Tibial nerve (tissue), 4 donors: ENCODE measurements at regions not wholly inside any gene's neighbourhood (a gene's known extent, or its start where the extent isn't known, plus 50 kb on each side); places are given as distances from the start of the nearest gene placed in this dataset.

Experiments
- DNase-seq, 2 donors: peaks; one replicate each; pipeline ENCODE4 v3.0.0-alpha.2; 2019; ENCODE audit warnings: low spot score in 2 of 2
- H3K27ac ChIP-seq, 4 donors: fragments of 200-600 bp; sonication (generic) in 3 of 4; one replicate each; pipeline ENCODE4 v1.5.1; 2017 to 2019; ENCODE audit warnings: mild to moderate bottlenecking in 1 of 4
- H3K27me3 ChIP-seq, 2 donors: fragments of 200-600 bp; sonication (generic) in 1 of 2; one replicate each; pipeline versions ENCODE4 v1.5.1 to v1.6.0; 2017 to 2019
- H3K36me3 ChIP-seq, 3 donors: fragments of 200-600 bp; sonication (generic); one replicate each; pipeline ENCODE4 v1.5.1; 2018 to 2019
- H3K4me1 ChIP-seq, 4 donors: fragments of 200-600 bp; sonication (generic) in 3 of 4; one replicate each; pipeline ENCODE4 v1.5.1; 2017 to 2019
- H3K4me3 ChIP-seq, 4 donors: fragments of 200-600 bp; sonication (generic) in 3 of 4; one replicate each; pipeline ENCODE4 v1.5.1; 2017 to 2019; ENCODE audit warnings: mild to moderate bottlenecking in 1 of 4, moderate library complexity in 1 of 4
- H3K9me3 ChIP-seq, 4 donors: fragments of 200-600 bp; sonication (generic) in 3 of 4; one replicate each; pipeline ENCODE4 v1.5.1; 2017 to 2019
- EP300 ChIP-seq, 2 donors: sonication (generic); formaldehyde crosslinking; IDR thresholded peaks; one replicate each; pipeline ENCODE4 v1.6.1; 2017; ENCODE audit warnings: antibody characterized with exemption in 2 of 2, mild to moderate bottlenecking in 1 of 2
- POLR2A ChIP-seq, 2 donors: fragments of 450-650 bp; IDR thresholded peaks; one replicate each; pipeline ENCODE4 v1.6.1; 2017; ENCODE audit warnings: antibody characterized with exemption in 2 of 2, mild to moderate bottlenecking in 2 of 2, moderate library complexity in 2 of 2
- WGBS, 2 donors: methylation state at CpG; one replicate each; pipeline ENCODE4 v1.1.5; 2018; 5-methylcytosine and 5-hydroxymethylcytosine counted together
- TF ChIP-seq, protein P1 (sequence below), 5 experiments: fragments of 200-600 bp in 3 of 5; fragments of 450-650 bp in 2 of 5; sonication (generic) in 3 of 5; IDR thresholded peaks; one replicate each; pipeline ENCODE4 v1.5.1; 2016 to 2019; ENCODE audit warnings: antibody characterized with exemption in 5 of 5, mild to moderate bottlenecking in 3 of 5, moderate library complexity in 2 of 5

DNA sequence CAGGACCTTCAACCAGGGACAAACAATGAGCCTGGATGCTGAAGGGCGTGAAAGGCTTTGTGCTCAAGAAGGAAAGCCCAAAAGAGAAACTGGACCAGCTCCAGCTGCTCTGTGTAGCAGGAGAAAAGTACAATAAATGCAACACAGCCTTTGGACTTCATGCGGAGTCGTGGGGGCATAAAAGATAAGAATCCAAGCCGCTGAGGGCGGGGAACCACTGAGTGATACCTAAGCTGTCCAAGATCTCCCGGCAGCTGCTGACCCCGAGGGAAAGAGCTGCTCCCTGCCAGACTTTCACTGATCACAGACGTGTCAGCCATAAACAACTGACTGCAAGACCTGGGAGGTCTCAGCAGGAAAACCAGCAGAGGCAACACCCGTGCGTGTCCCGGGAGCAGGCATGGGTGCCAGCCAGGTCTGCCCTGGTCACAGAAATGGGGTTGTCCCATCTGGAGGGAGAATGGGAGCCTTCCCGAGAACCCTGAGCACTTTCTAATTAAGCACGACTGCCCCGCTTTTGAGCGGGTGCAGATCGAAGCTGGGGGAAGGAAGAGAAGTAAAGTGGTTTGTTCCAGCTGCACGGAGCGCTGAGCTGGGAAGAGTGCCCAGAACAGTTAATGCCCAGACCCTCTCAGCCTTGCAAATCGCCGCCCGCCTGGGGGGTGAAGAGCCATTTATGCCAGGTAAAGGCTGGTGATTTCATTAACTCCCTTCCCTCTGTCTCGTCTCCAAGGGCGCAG, 68.3 kb upstream of the TARDBP start:
- peak overlapping the region in 1 of 4 donors; percentile 29 for H3K27ac ChIP-seq
- H3K9me3 ChIP-seq = no peaks in the 10 kb centered on the region
- peak in 1 of 2 donors; percentile 48 for DNase-seq
- no peaks in the 10 kb centered on the region for H3K36me3 ChIP-seq
- H3K4me3 ChIP-seq = peak overlapping the region in 3 of 4 donors; percentile 8 to 42 (median 24)
- peaks cover 0 to 49% (median 8%) of the 10 kb centered on the region in 4 donors for H3K4me1 ChIP-seq
- WGBS, 2 donors = 6 to 7% methylated on average over 23 of the region's 23 CpGs
- H3K27me3 ChIP-seq = peaks cover 0 to 4% of the 10 kb centered on the region in 2 donors
- no peak for TF ChIP-seq POLR2A (IDR thresholded peaks at IDR 0.05)
- no peak for TF ChIP-seq EP300 (IDR thresholded peaks at IDR 0.05)

DNA sequence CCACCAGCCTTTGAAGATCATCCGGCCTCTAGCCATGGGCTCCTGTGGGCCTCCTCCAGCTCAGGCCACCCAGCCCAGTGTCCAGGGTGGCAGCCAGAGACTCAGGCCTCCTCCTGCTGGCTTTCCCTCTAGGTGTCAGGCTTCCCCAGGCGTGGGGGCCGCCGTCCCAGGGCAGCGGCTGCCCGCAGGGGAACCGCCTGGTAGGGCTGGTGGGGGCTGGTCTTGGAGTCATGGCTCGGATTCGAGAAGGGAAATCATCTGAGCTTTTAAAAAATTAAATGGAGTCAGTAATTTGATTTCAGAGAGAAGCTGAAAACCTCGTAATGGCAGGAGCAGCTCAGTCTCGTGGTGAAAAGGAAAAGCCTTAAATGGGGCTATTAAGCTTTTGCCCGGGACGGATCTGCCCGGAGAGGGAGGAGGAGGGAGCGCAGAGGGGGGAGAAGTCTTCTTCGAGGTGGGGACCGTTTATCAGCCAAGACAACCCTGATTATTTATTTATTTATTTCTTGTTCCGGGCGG, 66.4 kb upstream of the TARDBP start:
- H3K4me1 ChIP-seq = peaks cover 0 to 36% (median 8%) of the 10 kb centered on the region in 4 donors
- no peaks in the 10 kb centered on the region for H3K36me3 ChIP-seq
- H3K4me3 ChIP-seq = no peak overlapping the region
- H3K27me3 ChIP-seq = peaks cover 0 to 4% of the 10 kb centered on the region in 2 donors
- TF ChIP-seq EP300 (IDR thresholded peaks at IDR 0.05) (no peak), POLR2A (IDR thresholded peaks at IDR 0.05) (no peak)
- TF ChIP-seq, protein P1, sequence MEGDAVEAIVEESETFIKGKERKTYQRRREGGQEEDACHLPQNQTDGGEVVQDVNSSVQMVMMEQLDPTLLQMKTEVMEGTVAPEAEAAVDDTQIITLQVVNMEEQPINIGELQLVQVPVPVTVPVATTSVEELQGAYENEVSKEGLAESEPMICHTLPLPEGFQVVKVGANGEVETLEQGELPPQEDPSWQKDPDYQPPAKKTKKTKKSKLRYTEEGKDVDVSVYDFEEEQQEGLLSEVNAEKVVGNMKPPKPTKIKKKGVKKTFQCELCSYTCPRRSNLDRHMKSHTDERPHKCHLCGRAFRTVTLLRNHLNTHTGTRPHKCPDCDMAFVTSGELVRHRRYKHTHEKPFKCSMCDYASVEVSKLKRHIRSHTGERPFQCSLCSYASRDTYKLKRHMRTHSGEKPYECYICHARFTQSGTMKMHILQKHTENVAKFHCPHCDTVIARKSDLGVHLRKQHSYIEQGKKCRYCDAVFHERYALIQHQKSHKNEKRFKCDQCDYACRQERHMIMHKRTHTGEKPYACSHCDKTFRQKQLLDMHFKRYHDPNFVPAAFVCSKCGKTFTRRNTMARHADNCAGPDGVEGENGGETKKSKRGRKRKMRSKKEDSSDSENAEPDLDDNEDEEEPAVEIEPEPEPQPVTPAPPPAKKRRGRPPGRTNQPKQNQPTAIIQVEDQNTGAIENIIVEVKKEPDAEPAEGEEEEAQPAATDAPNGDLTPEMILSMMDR (IDR thresholded peaks at IDR 0.05) = no peak
- no peak for DNase-seq
- H3K9me3 ChIP-seq = no peaks in the 10 kb centered on the region
- 55 to 57% methylated on average over 18 to 19 of the region's 19 CpGs for WGBS, 2 donors
- no peak overlapping the region for H3K27ac ChIP-seq

DNA sequence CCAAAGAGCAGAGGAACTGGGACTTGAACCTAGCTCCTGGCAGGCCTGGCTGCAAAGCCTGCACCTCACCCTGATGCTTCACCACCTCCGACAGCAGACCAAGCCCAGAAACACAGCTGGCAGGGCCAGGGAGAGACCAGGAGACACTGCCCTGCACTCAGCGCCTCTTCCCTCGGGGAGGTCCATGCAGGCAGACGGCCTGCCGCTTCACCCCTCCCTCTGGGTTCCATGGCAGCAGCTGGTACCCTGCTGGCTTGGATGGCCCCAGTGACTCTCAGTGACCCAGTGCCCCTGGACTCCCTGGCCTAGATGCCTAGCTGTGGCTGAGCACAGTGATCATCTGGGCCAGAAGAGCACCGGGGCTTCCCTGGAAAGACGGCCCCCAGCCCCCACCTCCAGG, 65.3 kb upstream of the TARDBP start:
- no peak for TF ChIP-seq POLR2A (IDR thresholded peaks at IDR 0.05)
- TF ChIP-seq EP300 (IDR thresholded peaks at IDR 0.05) = no peak
- TF ChIP-seq, protein P1 (IDR thresholded peaks at IDR 0.05) = no peak
- Histone ChIP-seq H3K27ac (no peak overlapping the region), H3K9me3 (no peaks in the 10 kb centered on the region), H3K4me1 (peaks cover 0 to 28% (median 4%) of the 10 kb centered on the region in 4 donors), H3K36me3 (no peaks in the 10 kb centered on the region), H3K4me3 (no peak overlapping the region), H3K27me3 (no peaks in the 10 kb centered on the region)
- no peak for DNase-seq
- WGBS, 2 donors = 85 to 95% methylated on average over 7 of the region's 7 CpGs

DNA sequence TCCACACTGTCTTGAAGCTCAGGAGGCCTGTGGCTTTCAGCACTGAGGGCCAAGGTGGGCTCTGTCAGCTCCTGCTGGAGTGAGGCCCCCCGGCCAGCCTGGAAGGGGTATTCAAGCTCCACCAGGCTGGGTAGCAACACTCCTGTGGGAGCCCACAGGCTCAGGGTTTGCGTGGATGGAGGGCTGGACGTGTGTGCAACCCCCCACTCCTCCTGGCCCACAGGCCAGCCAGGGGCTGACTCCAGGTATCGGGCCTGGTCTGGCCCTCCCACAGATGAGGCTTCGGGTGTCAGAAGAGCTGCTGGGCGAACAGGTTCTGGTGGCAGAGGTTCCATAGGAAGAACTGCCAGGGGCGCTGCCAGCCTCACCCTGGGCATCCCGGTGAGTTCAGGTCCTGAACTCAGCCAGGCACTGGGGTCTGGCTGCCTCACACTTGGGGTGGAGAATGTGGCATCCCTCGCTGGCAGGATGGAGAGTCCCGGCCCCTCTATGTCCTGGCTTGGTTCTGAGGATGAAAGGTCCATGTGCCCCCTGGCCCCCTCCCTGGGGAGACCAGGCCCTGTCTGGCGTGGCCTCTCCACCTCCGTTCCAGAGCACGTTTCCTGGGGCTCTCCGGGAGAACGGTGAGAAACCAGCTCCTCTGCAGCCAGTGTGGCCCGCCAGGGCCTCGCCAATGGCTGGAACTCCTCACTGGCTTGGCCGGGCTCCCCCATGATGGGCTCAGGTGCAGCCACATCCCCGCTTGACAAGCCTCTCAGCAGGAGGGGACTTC, 64.6 kb upstream of the TARDBP start:
- no peak overlapping the region for H3K27ac ChIP-seq
- H3K27me3 ChIP-seq = no peaks in the 10 kb centered on the region
- no peaks in the 10 kb centered on the region for H3K9me3 ChIP-seq
- no peaks in the 10 kb centered on the region for H3K36me3 ChIP-seq
- 93 to 95% methylated on average over 6 to 15 of the region's 19 CpGs for WGBS, 2 donors
- TF ChIP-seq, protein P1 (IDR thresholded peaks at IDR 0.05) = no peak
- TF ChIP-seq POLR2A (IDR thresholded peaks at IDR 0.05) (no peak), EP300 (IDR thresholded peaks at IDR 0.05) (no peak)
- no peak overlapping the region for H3K4me3 ChIP-seq
- no peak for DNase-seq
- peaks cover 0 to 21% (median 4%) of the 10 kb centered on the region in 4 donors for H3K4me1 ChIP-seq

DNA sequence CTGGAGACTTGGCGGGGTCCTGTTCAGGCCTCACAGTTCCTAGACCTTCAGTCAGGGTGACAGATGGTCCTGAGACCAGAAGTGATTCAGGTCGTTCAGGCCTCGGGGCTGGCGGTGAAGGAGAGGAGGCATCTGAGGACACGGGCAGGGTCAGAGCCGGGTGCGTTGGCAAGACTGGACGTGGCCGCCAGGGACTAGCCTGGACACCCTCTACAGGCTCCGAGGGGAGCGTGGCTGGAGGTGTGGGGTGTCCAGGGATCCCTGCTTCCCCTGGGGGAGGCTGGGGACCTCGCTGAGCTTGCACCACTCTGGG, 64.0 kb upstream of the TARDBP start:
- H3K27me3 ChIP-seq = no peaks in the 10 kb centered on the region
- H3K27ac ChIP-seq = no peak overlapping the region
- no peak overlapping the region for H3K4me3 ChIP-seq
- 83 to 89% methylated on average over 12 of the region's 12 CpGs for WGBS, 2 donors
- no peak for DNase-seq
- H3K4me1 ChIP-seq = peaks cover 0 to 16% (median 2%) of the 10 kb centered on the region in 4 donors
- H3K36me3 ChIP-seq = no peaks in the 10 kb centered on the region
- TF ChIP-seq POLR2A (IDR thresholded peaks at IDR 0.05) (no peak), EP300 (IDR thresholded peaks at IDR 0.05) (no peak)
- TF ChIP-seq, protein P1 (IDR thresholded peaks at IDR 0.05) = no peak
- peaks cover 0 to 4% (median 0%) of the 10 kb centered on the region in 4 donors for H3K9me3 ChIP-seq
